ENCODE measurements at regions not wholly inside any gene's neighbourhood (a gene's known extent, or its start where the extent isn't known, plus 50 kb on each side); places are given as distances from the start of the nearest gene placed in this dataset.

GRCh38 chr5:125106881-125107280 is 360.4 kb upstream of the ZNF608 start:
- ATAC-seq (ENCODE audit: low read depth) (no peak), DNase-seq (no peak)
- intact Hi-C loops (cut with micrococcal nuclease): no loop called here
- Mint-ChIP-seq H3K4me3 (no peak overlapping the region), H3K27me3 (no peaks in the 10 kb centered on the region), H3K36me3 (ENCODE audit: low read depth) (no peaks in the 10 kb centered on the region), H3K9me3 (no peaks in the 10 kb centered on the region), H3K4me1 (no peaks in the 10 kb centered on the region), H3K27ac (no peak overlapping the region)
- ChIA-PET CTCF (no interaction called here), POLR2A (no interaction called here)
- TF ChIP-seq CTCF (IDR thresholded peaks at IDR 0.05): no peak

- POLR2A ChIA-PET: no interaction called here
- ATAC-seq (ENCODE audit: low read depth) (no peak), DNase-seq (no peak)
- Mint-ChIP-seq H3K27me3 (no peaks in the 10 kb centered on the region), H3K9me3 (peaks cover 2% of the 10 kb centered on the region), H3K36me3 (ENCODE audit: low read depth) (no peaks in the 10 kb centered on the region), H3K4me1 (peaks cover 6% of the 10 kb centered on the region), H3K4me3 (no peak overlapping the region), H3K27ac (no peak overlapping the region)
- no peak for TF ChIP-seq CTCF (IDR thresholded peaks at IDR 0.05)
- CTCF ChIA-PET: no interaction called here
- intact Hi-C loops (cut with micrococcal nuclease): no loop called here
These were observed 362.9 kb upstream of the ZNF608 start for GRCh38 chr5:125109293-125109692.

- Mint-ChIP-seq H3K4me1 (peaks cover 6% of the 10 kb centered on the region), H3K9me3 (peaks cover 2% of the 10 kb centered on the region)
- CTCF ChIA-PET: no interaction called here
These were observed 363.4 kb upstream of the ZNF608 start for GRCh38 chr5:125109816-125110215.

GRCh38 chr5:125112196-125112595 is 365.8 kb upstream of the ZNF608 start:
- no peaks in the 10 kb centered on the region for H3K27me3 Mint-ChIP-seq
- DNase-seq (no peak), ATAC-seq (ENCODE audit: low read depth) (no peak)
- ChIA-PET CTCF (no interaction called here), POLR2A (no interaction called here)
- TF ChIP-seq CTCF (IDR thresholded peaks at IDR 0.05): no peak
- intact Hi-C loops (cut with micrococcal nuclease): no loop called here
- H3K9me3 Mint-ChIP-seq: peaks cover 2% of the 10 kb centered on the region
- H3K36me3 Mint-ChIP-seq (ENCODE audit: low read depth): no peaks in the 10 kb centered on the region
- H3K27ac Mint-ChIP-seq: no peak overlapping the region
- H3K4me3 Mint-ChIP-seq: no peak overlapping the region
- peaks cover 6% of the 10 kb centered on the region for H3K4me1 Mint-ChIP-seq

More at GRCh38 chr5:125109816-125110215, 363.4 kb upstream of the ZNF608 start:
- POLR2A ChIA-PET: no interaction called here
- no peak overlapping the region for H3K4me3 Mint-ChIP-seq
- intact Hi-C loops (cut with micrococcal nuclease): no loop called here
- TF ChIP-seq CTCF (IDR thresholded peaks at IDR 0.05): no peak
- no peak for ATAC-seq (ENCODE audit: low read depth)
- DNase-seq: no peak
- no peak overlapping the region for H3K27ac Mint-ChIP-seq
- H3K27me3 Mint-ChIP-seq: no peaks in the 10 kb centered on the region
- H3K36me3 Mint-ChIP-seq (ENCODE audit: low read depth): no peaks in the 10 kb centered on the region

- CTCF ChIA-PET: no interaction called here
- Mint-ChIP-seq H3K4me3 (no peak overlapping the region), H3K27ac (no peak overlapping the region), H3K36me3 (ENCODE audit: low read depth) (no peaks in the 10 kb centered on the region), H3K4me1 (peaks cover 6% of the 10 kb centered on the region), H3K27me3 (no peaks in the 10 kb centered on the region), H3K9me3 (peaks cover 2% of the 10 kb centered on the region)
- POLR2A ChIA-PET: no interaction called here
- ATAC-seq (ENCODE audit: low read depth) (no peak), DNase-seq (no peak)
- intact Hi-C loops (cut with micrococcal nuclease): no loop called here
- TF ChIP-seq CTCF (IDR thresholded peaks at IDR 0.05): no peak
These were observed 366.9 kb upstream of the ZNF608 start for GRCh38 chr5:125113328-125113727.
